ENCODE measurements at regions not wholly inside any gene's neighbourhood (a gene's known extent, or its start where the extent isn't known, plus 50 kb on each side); places are given as distances from the start of the nearest gene placed in this dataset.

DNA sequence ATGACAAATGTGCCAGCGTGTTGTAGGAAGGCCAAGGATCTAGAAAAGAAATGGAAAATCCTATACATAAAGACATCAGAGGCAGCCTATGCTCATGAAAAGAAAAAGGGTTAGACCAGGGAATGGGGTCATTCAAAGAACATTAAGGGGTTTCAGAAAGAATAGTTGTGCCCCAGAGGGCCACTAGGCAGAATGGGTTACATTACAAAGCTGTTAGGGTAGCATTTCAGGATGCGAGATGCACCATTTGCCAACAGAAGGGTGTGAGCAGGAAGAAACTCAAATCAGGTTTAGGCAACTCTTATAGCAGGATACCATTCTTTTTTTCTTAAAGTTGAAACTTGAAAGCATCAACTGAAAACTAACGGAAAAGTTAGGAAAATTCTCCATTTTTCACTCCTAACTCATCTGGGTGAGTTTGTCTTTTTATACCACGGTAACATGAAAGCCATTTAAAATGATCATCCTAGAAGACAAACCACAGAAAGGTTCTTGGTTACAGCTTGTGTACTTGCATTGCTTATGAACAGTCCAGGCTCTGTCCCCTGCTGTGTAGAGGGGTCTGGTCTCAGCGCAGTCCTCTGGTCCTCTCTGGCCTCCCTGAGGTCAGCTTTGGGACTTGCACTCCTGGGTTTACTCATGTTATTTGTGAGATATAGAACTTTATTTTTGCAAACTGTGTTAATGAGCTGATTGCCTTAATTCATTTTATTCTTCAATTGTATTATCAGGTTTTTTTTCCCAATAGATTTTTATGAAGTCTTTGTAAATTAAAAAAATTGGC is 209.1 kb downstream of the DACT1 start:
- Histone ChIP-seq H3K4me1 (no peaks in the 10 kb centered on the region), H3K36me3 (no peaks in the 10 kb centered on the region), H3K4me3 (no peak overlapping the region), H3K27me3 (no peaks in the 10 kb centered on the region), H3K9me3 (no peaks in the 10 kb centered on the region), H3K27ac (no peak overlapping the region)
- no peak for DNase-seq (ENCODE audit: low spot score in 2 of 2)
- no peak for TF ChIP-seq POLR2AphosphoS5 (IDR thresholded peaks at IDR 0.05)
- TF ChIP-seq CTCF (IDR thresholded peaks at IDR 0.05), result no peak
- TF ChIP-seq POLR2A (IDR thresholded peaks at IDR 0.05), result no peak
- no peak for TF ChIP-seq EP300 (IDR thresholded peaks at IDR 0.05)
- WGBS, result 94% methylated on average over 5 of the region's 5 CpGs

DNA sequence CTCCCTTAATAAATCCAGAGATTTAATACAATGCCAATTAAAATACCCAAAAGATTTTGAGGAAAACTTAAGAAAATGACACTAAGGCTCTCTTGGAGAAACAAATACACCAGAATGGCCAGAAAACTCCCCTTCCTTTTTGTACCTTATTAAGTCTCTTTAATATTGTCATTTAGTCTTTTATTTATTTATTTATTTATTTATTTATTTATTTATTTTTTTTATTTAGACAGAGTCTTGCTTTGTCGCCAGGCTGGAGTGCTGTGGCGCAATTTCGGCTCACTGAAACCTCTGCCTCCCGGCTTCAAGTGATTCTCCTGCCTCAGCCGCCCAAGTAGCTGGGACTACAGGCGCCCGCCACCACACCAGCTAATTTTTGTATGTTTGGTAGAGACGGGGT is 210.6 kb downstream of the DACT1 start:
- H3K27me3 ChIP-seq, result no peaks in the 10 kb centered on the region
- no peak overlapping the region for H3K4me3 ChIP-seq
- DNase-seq (ENCODE audit: low spot score in 2 of 2), result no peak
- H3K27ac ChIP-seq, result no peak overlapping the region
- no peak for TF ChIP-seq CTCF (IDR thresholded peaks at IDR 0.05)
- TF ChIP-seq EP300 (IDR thresholded peaks at IDR 0.05), result no peak
- TF ChIP-seq POLR2A (IDR thresholded peaks at IDR 0.05), result no peak
- TF ChIP-seq POLR2AphosphoS5 (IDR thresholded peaks at IDR 0.05), result no peak
- no peaks in the 10 kb centered on the region for H3K9me3 ChIP-seq
- H3K36me3 ChIP-seq, result no peaks in the 10 kb centered on the region
- WGBS, result 92% methylated on average over 8 of the region's 8 CpGs
- H3K4me1 ChIP-seq, result no peaks in the 10 kb centered on the region

- H3K4me3 ChIP-seq, result no peak overlapping the region
- TF ChIP-seq POLR2AphosphoS5 (IDR thresholded peaks at IDR 0.05) (no peak), CTCF (IDR thresholded peaks at IDR 0.05) (no peak), POLR2A (IDR thresholded peaks at IDR 0.05) (no peak)
- no peak for DNase-seq (ENCODE audit: low spot score in 2 of 2)
Measured at GRCh38 chr14:58849601-58850000, 211.8 kb downstream of the DACT1 start.

GRCh38 chr14:58850011-58850410 is 212.2 kb downstream of the DACT1 start:
- no peak overlapping the region for H3K27ac ChIP-seq
- 63% methylated on average over 1 of the region's 1 CpG for WGBS
- TF ChIP-seq CTCF (IDR thresholded peaks at IDR 0.05) (no peak), POLR2AphosphoS5 (IDR thresholded peaks at IDR 0.05) (no peak), POLR2A (IDR thresholded peaks at IDR 0.05) (no peak), EP300 (IDR thresholded peaks at IDR 0.05) (no peak)
- no peak overlapping the region for H3K4me3 ChIP-seq
- H3K4me1 ChIP-seq, result no peaks in the 10 kb centered on the region
- H3K27me3 ChIP-seq, result no peaks in the 10 kb centered on the region
- H3K36me3 ChIP-seq, result no peaks in the 10 kb centered on the region
- DNase-seq (ENCODE audit: low spot score in 2 of 2), result no peak
- H3K9me3 ChIP-seq, result no peaks in the 10 kb centered on the region

More at GRCh38 chr14:58849601-58850000, 211.8 kb downstream of the DACT1 start:
- 82% methylated on average over 4 of the region's 4 CpGs for WGBS
- H3K27ac ChIP-seq, result no peak overlapping the region
- no peaks in the 10 kb centered on the region for H3K9me3 ChIP-seq
- H3K36me3 ChIP-seq, result no peaks in the 10 kb centered on the region
- H3K4me1 ChIP-seq, result no peaks in the 10 kb centered on the region
- H3K27me3 ChIP-seq, result no peaks in the 10 kb centered on the region

GRCh38 chr14:58861586-58861985 is 223.8 kb downstream of the DACT1 start:
- H3K9me3 ChIP-seq, result no peaks in the 10 kb centered on the region

More at GRCh38 chr14:58861586-58861985, 223.8 kb downstream of the DACT1 start:
- TF ChIP-seq EP300 (IDR thresholded peaks at IDR 0.05) (no peak), CTCF (IDR thresholded peaks at IDR 0.05) (no peak), POLR2A (IDR thresholded peaks at IDR 0.05) (no peak), POLR2AphosphoS5 (IDR thresholded peaks at IDR 0.05) (no peak)
- H3K27ac ChIP-seq, result no peak overlapping the region
- no peaks in the 10 kb centered on the region for H3K36me3 ChIP-seq
- no peaks in the 10 kb centered on the region for H3K27me3 ChIP-seq
- WGBS, result 68% methylated on average over 2 of the region's 2 CpGs
- no peak overlapping the region for H3K4me3 ChIP-seq
- DNase-seq (ENCODE audit: low spot score in 2 of 2), result no peak
- H3K4me1 ChIP-seq, result no peaks in the 10 kb centered on the region
